H9 (cell line): ENCODE measurements at regions not wholly inside any gene's neighbourhood (a gene's known extent, or its start where the extent isn't known, plus 50 kb on each side); places are given as distances from the start of the nearest gene placed in this dataset.
"Not testable (repeated sequence)": the region's sequence is repeated elsewhere in the genome, so short reads cannot be mapped to it uniquely, and the experiment has no call there.

ENCODE experiments used
- DNase-seq: peaks from one replicate; pipeline ENCODE4 v3.0.0-alpha.2; 2017
- H2AFZ ChIP-seq: one replicate; pipeline ENCODE4 v1.6.1; 2013; ENCODE audit warnings: mild to moderate bottlenecking, low read length, control low read depth, moderate library complexity
- H2AK5ac ChIP-seq: 2 replicates; pipeline ENCODE4 v1.6.1; 2013; ENCODE audit warnings: low read length, control low read depth, mixed read lengths; ENCODE audit not compliant: insufficient read length
- H2BK120ac ChIP-seq: one replicate; pipeline ENCODE4 v1.6.1; 2013; ENCODE audit warnings: low read depth, mild to moderate bottlenecking, low read length, control low read depth, inconsistent platforms; ENCODE audit not compliant: poor library complexity, severe bottlenecking
- H2BK12ac ChIP-seq: 2 replicates; pipeline ENCODE4 v1.6.1; 2013; ENCODE audit warnings: low read length, control low read depth, mixed read lengths, low read depth; ENCODE audit not compliant: insufficient read length
- H2BK15ac ChIP-seq: 2 replicates; pipeline ENCODE4 v1.6.1; 2013; ENCODE audit warnings: low read depth, low read length, control low read depth
- H2BK20ac ChIP-seq: one replicate; pipeline ENCODE4 v1.6.1; 2013; ENCODE audit warnings: low read depth, mild to moderate bottlenecking, low read length, control low read depth, inconsistent platforms; ENCODE audit not compliant: poor library complexity, severe bottlenecking
- H2BK5ac ChIP-seq: 2 replicates; pipeline ENCODE4 v1.6.1; 2013; ENCODE audit warnings: low read length, control low read depth, mixed read lengths; ENCODE audit not compliant: insufficient read length
- H3K14ac ChIP-seq: 2 replicates; pipeline ENCODE4 v1.6.1; 2013; ENCODE audit warnings: low read length, control low read depth; ENCODE audit not compliant: insufficient read depth
- H3K18ac ChIP-seq: 2 replicates; pipeline ENCODE4 v1.6.1; 2013; ENCODE audit warnings: low read depth, mild to moderate bottlenecking, mixed read lengths, low read length, control low read depth; ENCODE audit not compliant: insufficient read length
- H3K23ac ChIP-seq: 2 replicates; pipeline ENCODE4 v1.6.1; 2013; ENCODE audit warnings: low read length, control low read depth, mixed read lengths, low read depth; ENCODE audit not compliant: insufficient read length
- H3K23me2 ChIP-seq: 2 replicates; pipeline ENCODE4 v1.6.1; 2013; ENCODE audit warnings: low read depth, mild to moderate bottlenecking, mixed read lengths, low read length, control low read depth; ENCODE audit not compliant: insufficient read length, poor library complexity, severe bottlenecking
- H3K27ac ChIP-seq: 2 replicates; pipeline ENCODE4 v1.5.1; 2013; ENCODE audit warnings: low read length, control low read depth, mixed read lengths, low read depth; ENCODE audit not compliant: insufficient read length
- H3K27me3 ChIP-seq: 2 replicates; pipeline ENCODE4 v1.6.1; 2013; ENCODE audit warnings: low read length, control low read depth, inconsistent platforms; ENCODE audit not compliant: insufficient read depth
- H3K4ac ChIP-seq: 2 replicates; pipeline ENCODE4 v1.6.1; 2013; ENCODE audit warnings: low read depth, mild to moderate bottlenecking, control low read depth, inconsistent platforms, low read length, moderate library complexity
- H3K4me1 ChIP-seq: 2 replicates; pipeline ENCODE4 v1.6.1; 2013; ENCODE audit warnings: low read length, control low read depth, inconsistent platforms; ENCODE audit not compliant: insufficient read depth
- H3K4me2 ChIP-seq: 2 replicates; pipeline ENCODE4 v1.6.1; 2013; ENCODE audit warnings: low read length, control low read depth, mixed read lengths; ENCODE audit not compliant: insufficient read length, insufficient read depth
- H3K56ac ChIP-seq: 2 replicates; pipeline ENCODE4 v1.6.1; 2013; ENCODE audit warnings: low read depth, mild to moderate bottlenecking, mixed read lengths, low read length, control low read depth; ENCODE audit not compliant: insufficient read length
- H3K79me1 ChIP-seq: 2 replicates; pipeline ENCODE4 v1.6.1; 2013; ENCODE audit warnings: low read depth, mild to moderate bottlenecking, moderate library complexity, low read length, control low read depth, inconsistent platforms; ENCODE audit not compliant: insufficient read depth, poor library complexity, severe bottlenecking
- H3K79me2 ChIP-seq: 2 replicates; pipeline ENCODE4 v1.6.1; 2013; ENCODE audit warnings: low read length, control low read depth, inconsistent platforms; ENCODE audit not compliant: insufficient read depth
- H3K9ac ChIP-seq: 2 replicates; pipeline ENCODE4 v1.6.1; 2013; ENCODE audit warnings: low read length, control low read depth, mixed read lengths; ENCODE audit not compliant: insufficient read length; ENCODE audit errors: extremely low read depth
- H3K9me3 ChIP-seq: one replicate; pipeline ENCODE4 v1.6.1; 2013; ENCODE audit warnings: low read depth, low read length, inconsistent platforms; ENCODE audit not compliant: control insufficient read depth
- H3T11ph ChIP-seq: one replicate; pipeline ENCODE4 v1.6.1; 2013; ENCODE audit warnings: mild to moderate bottlenecking, low read length, control low read depth, inconsistent platforms
- H4K20me1 ChIP-seq: one replicate; pipeline ENCODE4 v1.6.1; 2013; ENCODE audit not compliant: control insufficient read depth, insufficient read length, insufficient read depth
- H4K5ac ChIP-seq: 2 replicates; pipeline ENCODE4 v1.6.1; 2013; ENCODE audit warnings: low read depth, mild to moderate bottlenecking, mixed read lengths, low read length, control low read depth; ENCODE audit not compliant: insufficient read length
- H4K8ac ChIP-seq: replicated peaks from 2 replicates; pipeline ENCODE4 v1.6.1; 2013; ENCODE audit warnings: low read length, control low read depth, mixed read lengths, low read depth; ENCODE audit not compliant: insufficient read length
- H4K91ac ChIP-seq: 2 replicates; pipeline ENCODE4 v1.6.1; 2013; ENCODE audit warnings: low read depth, mild to moderate bottlenecking, moderate library complexity, mixed read lengths, low read length, control low read depth; ENCODE audit not compliant: insufficient read length
- H3K27ac Mint-ChIP-seq, 3 experiments: 2 replicates in 2 of 3; 3 replicates in 1 of 3; pipeline ENCODE4 v1.8.0; 2020 to 2021; ENCODE audit warnings: mixed read lengths in 3 of 3, mild to moderate bottlenecking in 1 of 3, moderate library complexity in 1 of 3
- H3K27me3 Mint-ChIP-seq: 2 replicates; pipeline ENCODE4 v1.8.0; 2021; ENCODE audit warnings: low read depth, mild to moderate bottlenecking, moderate library complexity, mixed read lengths
- H3K36me3 Mint-ChIP-seq, 3 experiments: 2 replicates in 2 of 3; 3 replicates in 1 of 3; pipeline ENCODE4 v1.8.0; 2020 to 2021; ENCODE audit warnings: low read depth in 3 of 3, mixed read lengths in 3 of 3; ENCODE audit not compliant: insufficient read depth in 1 of 3
- H3K4me1 Mint-ChIP-seq, 2 experiments: 2 replicates each; pipeline ENCODE4 v1.8.0; 2020; ENCODE audit warnings: mixed read lengths in 2 of 2
- H3K4me3 Mint-ChIP-seq, 2 experiments: 2 replicates in 1 of 2; 3 replicates in 1 of 2; pipeline ENCODE4 v1.8.0; 2020 to 2021; ENCODE audit warnings: mild to moderate bottlenecking in 2 of 2, mixed read lengths in 2 of 2, moderate library complexity in 1 of 2
- H3K9me3 Mint-ChIP-seq, 2 experiments: 2 replicates in 1 of 2; 3 replicates in 1 of 2; pipeline ENCODE4 v1.8.0; 2020; ENCODE audit warnings: mild to moderate bottlenecking in 2 of 2, mixed read lengths in 2 of 2, moderate library complexity in 1 of 2
- whole genome bisulfite sequencing: extraction: QIAGEN DNeasy Blood & Tissue Kit; methylation state at CpG from one replicate; pipeline ENCODE4 v1.1.7; 2013; ENCODE audit warnings: missing lambda C conversion rate, low lambda C conversion rate, mixed read lengths; ENCODE audit not compliant: insufficient read length; ENCODE audit errors: extremely low coverage; 5-methylcytosine and 5-hydroxymethylcytosine counted together
- TF ChIP-seq, protein P1 (sequence below): fragments of 200-600 bp; sonication (generic); conservative IDR thresholded peaks from 3 replicates; pipeline ENCODE4 v1.8.0; 2021; ENCODE audit warnings: antibody characterized with exemption, mild to moderate bottlenecking

DNA sequence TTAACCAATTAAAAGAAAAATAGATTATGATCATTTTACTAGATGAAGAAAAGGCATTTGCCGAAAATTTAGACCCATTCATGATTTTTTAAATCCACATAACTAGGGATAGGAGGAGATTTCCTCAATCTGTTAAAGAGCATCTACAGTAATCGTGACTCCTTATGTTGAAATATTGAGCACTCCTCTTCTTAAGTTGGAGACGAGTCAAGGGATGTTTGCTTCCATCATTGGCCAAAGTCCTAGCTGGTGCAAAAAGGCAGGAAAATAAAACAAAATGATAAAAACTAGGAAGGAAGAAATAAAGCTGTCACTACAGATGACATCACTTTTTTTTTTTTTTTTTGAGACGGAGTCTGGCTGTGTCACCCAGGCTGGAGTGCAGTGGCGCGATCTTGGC lies 245.6 kb upstream of the KAZN start:
- Mint-ChIP-seq H3K27ac (no peak overlapping the region), H3K9me3 (peaks cover 13 to 25% of the 10 kb centered on the region in 2 experiments; a peak in 4 of 5 replicates), H3K4me1 (no peaks in the 10 kb centered on the region), H3K4me3 (no peak overlapping the region), H3K36me3 (peaks cover under 1 to 4% (median 4%) of the 10 kb centered on the region in 3 experiments; a peak in 3 of 7 replicates), H3K27me3 (peaks cover 5% of the 10 kb centered on the region)
- Histone ChIP-seq H3T11ph (no peak overlapping the region), H3K14ac (no peak overlapping the region), H3K27ac (no peak overlapping the region), H3K9ac (no peak overlapping the region), H4K20me1 (no peaks in the 10 kb centered on the region), H3K27me3 (no peaks in the 10 kb centered on the region), H2BK120ac (no peak overlapping the region), H3K4me2 (no peak overlapping the region), H2AFZ (no peak overlapping the region), H3K23me2 (no peaks in the 10 kb centered on the region), H4K91ac (no peak overlapping the region), H2BK5ac (no peak overlapping the region), H3K56ac (no peak overlapping the region), H3K4me1 (no peaks in the 10 kb centered on the region), H2BK12ac (no peak overlapping the region), H3K79me1 (no peaks in the 10 kb centered on the region), H3K79me2 (no peaks in the 10 kb centered on the region), H2BK20ac (no peak overlapping the region), H3K9me3 (no peaks in the 10 kb centered on the region), H4K5ac (no peak overlapping the region), H2BK15ac (no peak overlapping the region), H3K23ac (no peak overlapping the region), H3K4ac (no peak overlapping the region), H2AK5ac (no peak overlapping the region), H4K8ac (no peak overlapping the region), H3K18ac (no peak overlapping the region)
- DNase-seq: no peak
- no CpG with 5 or more reads among the region's 6 CpGs for WGBS
- TF ChIP-seq, protein P1, sequence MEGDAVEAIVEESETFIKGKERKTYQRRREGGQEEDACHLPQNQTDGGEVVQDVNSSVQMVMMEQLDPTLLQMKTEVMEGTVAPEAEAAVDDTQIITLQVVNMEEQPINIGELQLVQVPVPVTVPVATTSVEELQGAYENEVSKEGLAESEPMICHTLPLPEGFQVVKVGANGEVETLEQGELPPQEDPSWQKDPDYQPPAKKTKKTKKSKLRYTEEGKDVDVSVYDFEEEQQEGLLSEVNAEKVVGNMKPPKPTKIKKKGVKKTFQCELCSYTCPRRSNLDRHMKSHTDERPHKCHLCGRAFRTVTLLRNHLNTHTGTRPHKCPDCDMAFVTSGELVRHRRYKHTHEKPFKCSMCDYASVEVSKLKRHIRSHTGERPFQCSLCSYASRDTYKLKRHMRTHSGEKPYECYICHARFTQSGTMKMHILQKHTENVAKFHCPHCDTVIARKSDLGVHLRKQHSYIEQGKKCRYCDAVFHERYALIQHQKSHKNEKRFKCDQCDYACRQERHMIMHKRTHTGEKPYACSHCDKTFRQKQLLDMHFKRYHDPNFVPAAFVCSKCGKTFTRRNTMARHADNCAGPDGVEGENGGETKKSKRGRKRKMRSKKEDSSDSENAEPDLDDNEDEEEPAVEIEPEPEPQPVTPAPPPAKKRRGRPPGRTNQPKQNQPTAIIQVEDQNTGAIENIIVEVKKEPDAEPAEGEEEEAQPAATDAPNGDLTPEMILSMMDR: no peak

DNA sequence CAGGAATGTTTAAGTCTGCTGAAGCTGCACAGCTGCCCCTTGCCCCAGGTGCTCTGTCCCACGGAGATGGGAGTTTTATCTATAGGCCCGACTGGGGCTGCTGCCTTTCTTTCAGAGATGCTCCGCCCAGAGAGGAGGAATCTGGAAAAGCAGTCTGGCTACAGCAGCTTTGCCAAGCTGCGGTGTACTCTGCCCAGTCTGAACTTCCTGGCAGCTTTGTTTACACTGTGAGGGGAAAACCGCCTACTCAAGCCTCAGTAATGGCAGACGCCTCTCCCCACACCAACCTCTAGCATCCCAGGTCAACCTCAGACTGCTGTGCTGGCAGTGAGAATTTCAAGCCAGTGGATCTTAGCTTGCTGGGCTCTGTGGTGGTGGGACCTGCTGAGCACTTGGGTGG lies 237.5 kb upstream of the KAZN start:
- H3K27ac Mint-ChIP-seq, H3K79me2 ChIP-seq, H3K27me3 ChIP-seq, H3K4me3 Mint-ChIP-seq, H2AK5ac ChIP-seq, H3K79me1 ChIP-seq, H2BK120ac ChIP-seq, H2BK5ac ChIP-seq, H3K4ac ChIP-seq, H3K9ac ChIP-seq, H4K20me1 ChIP-seq, H4K91ac ChIP-seq, H4K5ac ChIP-seq, H3K4me2 ChIP-seq, H3K27ac ChIP-seq, H3K4me1 Mint-ChIP-seq, H3K23me2 ChIP-seq, H3K27me3 Mint-ChIP-seq, H3K4me1 ChIP-seq, H3K56ac ChIP-seq, H3K9me3 ChIP-seq, H3K23ac ChIP-seq, DNase-seq, H3T11ph ChIP-seq, H2AFZ ChIP-seq, H3K18ac ChIP-seq, H4K8ac ChIP-seq, H2BK12ac ChIP-seq, H2BK15ac ChIP-seq, H2BK20ac ChIP-seq, H3K14ac ChIP-seq: not testable (repeated sequence)
- H3K9me3 Mint-ChIP-seq: peaks cover 24 to 27% of the 10 kb centered on the region in 2 experiments
- no CpG with 5 or more reads among the region's 6 CpGs for WGBS
- peaks cover 4 to 19% (median 4%) of the 10 kb centered on the region in 3 experiments; a peak in 4 of 7 replicates for H3K36me3 Mint-ChIP-seq
